ENCODE measurements at regions not wholly inside any gene's neighbourhood (a gene's known extent, or its start where the extent isn't known, plus 50 kb on each side); places are given as distances from the start of the nearest gene placed in this dataset.
"Not testable (repeated sequence)": the region's sequence is repeated elsewhere in the genome, so short reads cannot be mapped to it uniquely, and the experiment has no call there.

- no peak overlapping the region for H3K27ac Mint-ChIP-seq
- ATAC-seq (no peak), DNase-seq (no peak)
- H3K4me3 Mint-ChIP-seq = no peak overlapping the region
- no peaks in the 10 kb centered on the region for H3K4me1 Mint-ChIP-seq
- H3K9me3 ChIP-seq (ENCODE audit: control insufficient read depth, low read length, poor library complexity, severe bottlenecking) = no peaks in the 10 kb centered on the region
- H3K36me3 Mint-ChIP-seq (ENCODE audit: low read depth) = no peaks in the 10 kb centered on the region
- peaks cover 11% of the 10 kb centered on the region for H3K27me3 Mint-ChIP-seq
These were observed 470.1 kb downstream of the MFSD1 start for GRCh38 chr3:159271799-159272512.

GRCh38 chr3:159273070-159273469 is 471.2 kb downstream of the MFSD1 start:
- no peaks in the 10 kb centered on the region for H3K9me3 ChIP-seq (ENCODE audit: control insufficient read depth, low read length, poor library complexity, severe bottlenecking)
- Mint-ChIP-seq H3K4me3 (no peak overlapping the region), H3K27ac (no peak overlapping the region)

GRCh38 chr3:159273608-159274007 is 471.8 kb downstream of the MFSD1 start:
- H3K9me3 ChIP-seq (ENCODE audit: control insufficient read depth, low read length, poor library complexity, severe bottlenecking) = no peaks in the 10 kb centered on the region
- H3K36me3 Mint-ChIP-seq (ENCODE audit: low read depth) = no peaks in the 10 kb centered on the region
- ATAC-seq (no peak), DNase-seq (no peak)
- peaks cover 11% of the 10 kb centered on the region for H3K27me3 Mint-ChIP-seq
- H3K4me1 Mint-ChIP-seq = no peaks in the 10 kb centered on the region
- no peak overlapping the region for H3K27ac Mint-ChIP-seq
- H3K4me3 Mint-ChIP-seq = no peak overlapping the region

More at GRCh38 chr3:159273070-159273469, 471.2 kb downstream of the MFSD1 start:
- ATAC-seq = no peak
- H3K36me3 Mint-ChIP-seq (ENCODE audit: low read depth) = no peaks in the 10 kb centered on the region
- H3K4me1 Mint-ChIP-seq = no peaks in the 10 kb centered on the region
- H3K27me3 Mint-ChIP-seq = peaks cover 11% of the 10 kb centered on the region
- no peak for DNase-seq

GRCh38 chr3:159275741-159276140 is 473.9 kb downstream of the MFSD1 start:
- peaks cover 2% of the 10 kb centered on the region for H3K27me3 Mint-ChIP-seq

GRCh38 chr3:159277814-159278213 is 476.0 kb downstream of the MFSD1 start:
- H3K9me3 ChIP-seq (ENCODE audit: control insufficient read depth, low read length, poor library complexity, severe bottlenecking) = no peaks in the 10 kb centered on the region
- H3K4me1 Mint-ChIP-seq = no peaks in the 10 kb centered on the region
- H3K27ac Mint-ChIP-seq = no peak overlapping the region
- no peaks in the 10 kb centered on the region for H3K27me3 Mint-ChIP-seq
- no peak for ATAC-seq
- no peak overlapping the region for H3K4me3 Mint-ChIP-seq
- DNase-seq = no peak
- H3K36me3 Mint-ChIP-seq (ENCODE audit: low read depth) = no peaks in the 10 kb centered on the region

More at GRCh38 chr3:159275741-159276140, 473.9 kb downstream of the MFSD1 start:
- no peak overlapping the region for H3K4me3 Mint-ChIP-seq
- no peak overlapping the region for H3K27ac Mint-ChIP-seq
- no peak for DNase-seq
- H3K36me3 Mint-ChIP-seq (ENCODE audit: low read depth) = no peaks in the 10 kb centered on the region
- ATAC-seq = no peak
- no peaks in the 10 kb centered on the region for H3K9me3 ChIP-seq (ENCODE audit: control insufficient read depth, low read length, poor library complexity, severe bottlenecking)
- H3K4me1 Mint-ChIP-seq = no peaks in the 10 kb centered on the region

GRCh38 chr3:159280386-159281191 is 478.7 kb downstream of the MFSD1 start:
- DNase-seq (no peak), ATAC-seq (no peak)
- Mint-ChIP-seq H3K36me3 (ENCODE audit: low read depth) (no peaks in the 10 kb centered on the region), H3K4me3 (no peak overlapping the region), H3K27ac (no peak overlapping the region), H3K4me1 (no peaks in the 10 kb centered on the region), H3K27me3 (no peaks in the 10 kb centered on the region)
- no peaks in the 10 kb centered on the region for H3K9me3 ChIP-seq (ENCODE audit: control insufficient read depth, low read length, poor library complexity, severe bottlenecking)

GRCh38 chr3:159293493-159293892 is 491.6 kb downstream of the MFSD1 start:
- Mint-ChIP-seq H3K27me3 (peaks cover 6% of the 10 kb centered on the region), H3K4me3 (no peak overlapping the region), H3K36me3 (ENCODE audit: low read depth) (no peaks in the 10 kb centered on the region), H3K27ac (no peak overlapping the region), H3K4me1 (no peaks in the 10 kb centered on the region)
- no peak for DNase-seq
- no peaks in the 10 kb centered on the region for H3K9me3 ChIP-seq (ENCODE audit: control insufficient read depth, low read length, poor library complexity, severe bottlenecking)
- no peak for ATAC-seq

- ATAC-seq (no peak), DNase-seq (no peak)
- H3K27ac Mint-ChIP-seq = no peak overlapping the region
- no peak overlapping the region for H3K4me3 Mint-ChIP-seq
- no peaks in the 10 kb centered on the region for H3K27me3 Mint-ChIP-seq
- no peaks in the 10 kb centered on the region for H3K4me1 Mint-ChIP-seq
- no peaks in the 10 kb centered on the region for H3K9me3 ChIP-seq (ENCODE audit: control insufficient read depth, low read length, poor library complexity, severe bottlenecking)
- H3K36me3 Mint-ChIP-seq (ENCODE audit: low read depth) = no peaks in the 10 kb centered on the region
These were observed 500.1 kb downstream of the MFSD1 start for GRCh38 chr3:159301961-159302360.

GRCh38 chr3:159305017-159305416 is 503.2 kb downstream of the MFSD1 start:
- H3K9me3 ChIP-seq (ENCODE audit: control insufficient read depth, low read length, poor library complexity, severe bottlenecking) = no peaks in the 10 kb centered on the region
- Mint-ChIP-seq H3K36me3 (ENCODE audit: low read depth) (no peaks in the 10 kb centered on the region), H3K27ac (no peak overlapping the region), H3K27me3 (no peaks in the 10 kb centered on the region), H3K4me1 (no peaks in the 10 kb centered on the region), H3K4me3 (no peak overlapping the region)
- ATAC-seq (no peak), DNase-seq (no peak)

- not testable (repeated sequence) for ATAC-seq; H3K4me1 Mint-ChIP-seq; H3K4me3 Mint-ChIP-seq; H3K27me3 Mint-ChIP-seq; DNase-seq; H3K27ac Mint-ChIP-seq; H3K9me3 ChIP-seq (ENCODE audit: control insufficient read depth, low read length, poor library complexity, severe bottlenecking); H3K36me3 Mint-ChIP-seq (ENCODE audit: low read depth)
These were observed 514.9 kb downstream of the MFSD1 start for GRCh38 chr3:159316706-159317105.

GRCh38 chr3:159319156-159319555 is 517.3 kb downstream of the MFSD1 start:
- H3K9me3 ChIP-seq (ENCODE audit: control insufficient read depth, low read length, poor library complexity, severe bottlenecking) = no peaks in the 10 kb centered on the region
- Mint-ChIP-seq H3K27ac (no peak overlapping the region), H3K4me3 (no peak overlapping the region), H3K36me3 (ENCODE audit: low read depth) (no peaks in the 10 kb centered on the region), H3K4me1 (no peaks in the 10 kb centered on the region), H3K27me3 (no peaks in the 10 kb centered on the region)
- DNase-seq = no peak
- no peak for ATAC-seq

GRCh38 chr3:159322322-159322939 is 520.6 kb downstream of the MFSD1 start:
- H3K36me3 Mint-ChIP-seq (ENCODE audit: low read depth) = no peaks in the 10 kb centered on the region

GRCh38 chr3:159323848-159324247 is 522.0 kb downstream of the MFSD1 start:
- DNase-seq (no peak), ATAC-seq (no peak)
- Mint-ChIP-seq H3K27me3 (no peaks in the 10 kb centered on the region), H3K4me1 (no peaks in the 10 kb centered on the region), H3K27ac (no peak overlapping the region), H3K36me3 (ENCODE audit: low read depth) (no peaks in the 10 kb centered on the region), H3K4me3 (no peak overlapping the region)
- no peaks in the 10 kb centered on the region for H3K9me3 ChIP-seq (ENCODE audit: control insufficient read depth, low read length, poor library complexity, severe bottlenecking)

More at GRCh38 chr3:159322322-159322939, 520.6 kb downstream of the MFSD1 start:
- H3K9me3 ChIP-seq (ENCODE audit: control insufficient read depth, low read length, poor library complexity, severe bottlenecking) = no peaks in the 10 kb centered on the region
- H3K27ac Mint-ChIP-seq = no peak overlapping the region
- no peak for ATAC-seq
- no peaks in the 10 kb centered on the region for H3K27me3 Mint-ChIP-seq
- H3K4me3 Mint-ChIP-seq = no peak overlapping the region
- H3K4me1 Mint-ChIP-seq = no peaks in the 10 kb centered on the region
- no peak for DNase-seq
